ENCODE measurements at regions not wholly inside any gene's neighbourhood (a gene's known extent, or its start where the extent isn't known, plus 50 kb on each side); places are given as distances from the start of the nearest gene placed in this dataset.
A peak's percentile ranks its signal among the peaks of the same experiment; 100 is the strongest.

- peak; percentile 98 for DNase-seq (ENCODE audit: low read depth)
Measured at GRCh38 chr18:22467760-22468553, 50.2 kb upstream of the CTAGE1 start.

DNA sequence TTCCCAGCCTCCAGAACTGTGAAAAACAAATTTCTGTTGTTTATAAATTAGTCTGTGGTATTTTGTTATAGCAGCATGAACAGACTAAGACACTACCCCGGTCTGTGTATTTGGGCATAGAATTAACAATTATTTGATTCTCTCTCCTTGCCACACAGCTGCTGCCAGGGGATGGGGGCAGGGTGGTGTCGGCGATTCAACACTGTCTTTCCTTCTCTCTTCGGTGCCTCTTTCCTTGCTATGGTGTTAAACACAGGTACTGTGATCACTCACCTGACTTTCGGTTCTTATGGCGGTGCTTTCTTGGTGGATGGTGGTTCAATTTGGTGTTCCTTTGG is 50.8 kb upstream of the CTAGE1 start:
- no peak for DNase-seq (ENCODE audit: low read depth)

DNA sequence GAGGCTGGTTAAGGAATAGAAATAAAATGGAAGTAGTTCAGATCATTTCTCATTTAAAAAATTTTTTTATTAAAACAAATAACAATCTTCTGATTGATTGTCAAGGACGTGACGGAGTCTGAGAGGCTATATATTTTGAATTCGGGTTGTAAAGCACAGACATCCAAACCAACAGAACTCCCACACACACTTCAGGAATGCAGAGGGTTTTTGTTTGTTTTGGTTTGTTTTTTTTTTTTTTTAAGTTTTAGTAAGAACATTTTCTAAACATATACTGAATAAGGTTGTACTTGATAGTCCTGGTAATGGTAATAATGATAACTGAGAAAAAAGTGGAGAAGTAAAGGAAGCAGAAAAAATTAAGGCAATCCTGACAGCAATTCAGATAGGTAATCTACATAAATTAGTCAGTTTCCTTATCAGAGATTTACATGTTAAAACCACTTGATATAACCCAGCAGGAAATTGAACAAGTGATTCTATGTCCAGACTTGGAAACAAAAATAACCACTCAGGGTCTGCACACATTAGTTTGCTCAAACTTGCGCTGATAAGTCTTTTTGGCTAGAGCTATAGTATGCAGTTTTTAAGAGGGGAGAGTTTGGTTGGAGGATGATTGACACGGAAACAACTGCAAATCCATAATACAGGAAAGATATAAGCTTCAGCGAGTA is 51.5 kb upstream of the CTAGE1 start:
- no peak for DNase-seq (ENCODE audit: low read depth)

GRCh38 chr18:22469926-22470247 is 52.2 kb upstream of the CTAGE1 start:
- no peak for DNase-seq (ENCODE audit: low read depth)

DNA sequence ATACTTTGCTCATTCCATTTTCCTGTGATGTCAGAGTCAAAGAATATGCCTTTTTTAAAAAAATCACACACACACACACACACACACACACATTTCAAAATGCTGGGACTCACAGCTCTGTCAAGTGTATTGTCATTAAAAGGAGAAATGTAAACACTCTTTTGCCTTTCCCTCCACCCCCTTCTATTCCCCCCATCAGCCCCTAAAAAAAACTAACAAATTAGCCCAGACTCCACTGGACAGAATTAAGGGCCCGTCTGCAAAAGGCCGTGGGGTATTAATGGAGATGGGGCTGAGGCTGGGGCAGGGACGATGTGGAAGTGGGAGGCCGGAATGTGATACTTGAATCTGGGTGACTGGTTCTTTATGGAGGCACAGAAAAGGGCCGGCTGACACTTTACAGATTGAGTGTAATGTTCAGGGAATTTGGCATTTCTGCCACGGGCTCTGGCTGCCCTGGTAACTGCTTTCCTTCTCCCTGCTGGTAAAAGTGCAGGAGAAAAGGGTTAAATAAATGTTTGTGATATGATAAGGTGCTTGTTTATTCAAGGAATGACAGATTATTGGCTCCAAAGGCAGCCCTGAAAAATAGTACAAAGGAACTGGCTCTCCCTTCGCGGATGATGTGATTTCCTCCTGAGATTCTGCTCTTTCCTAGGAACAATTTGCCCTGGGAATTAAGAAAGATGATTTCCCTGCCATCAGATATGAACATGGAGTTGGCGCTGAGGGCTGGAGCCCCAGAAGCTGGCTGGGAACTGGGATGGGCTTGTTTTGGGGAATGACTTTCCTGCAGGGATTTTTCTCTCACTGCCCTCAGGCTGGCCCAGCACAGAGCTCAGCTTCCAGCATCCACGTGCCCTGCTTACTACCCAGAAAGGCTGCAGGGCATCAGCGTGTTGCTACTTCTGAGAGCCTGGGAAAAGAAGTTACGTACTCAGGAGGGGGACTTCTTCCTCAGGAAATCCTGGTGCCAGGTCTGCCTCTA is 52.8 kb upstream of the CTAGE1 start:
- peak; percentile 80 for DNase-seq (ENCODE audit: low read depth)

DNA sequence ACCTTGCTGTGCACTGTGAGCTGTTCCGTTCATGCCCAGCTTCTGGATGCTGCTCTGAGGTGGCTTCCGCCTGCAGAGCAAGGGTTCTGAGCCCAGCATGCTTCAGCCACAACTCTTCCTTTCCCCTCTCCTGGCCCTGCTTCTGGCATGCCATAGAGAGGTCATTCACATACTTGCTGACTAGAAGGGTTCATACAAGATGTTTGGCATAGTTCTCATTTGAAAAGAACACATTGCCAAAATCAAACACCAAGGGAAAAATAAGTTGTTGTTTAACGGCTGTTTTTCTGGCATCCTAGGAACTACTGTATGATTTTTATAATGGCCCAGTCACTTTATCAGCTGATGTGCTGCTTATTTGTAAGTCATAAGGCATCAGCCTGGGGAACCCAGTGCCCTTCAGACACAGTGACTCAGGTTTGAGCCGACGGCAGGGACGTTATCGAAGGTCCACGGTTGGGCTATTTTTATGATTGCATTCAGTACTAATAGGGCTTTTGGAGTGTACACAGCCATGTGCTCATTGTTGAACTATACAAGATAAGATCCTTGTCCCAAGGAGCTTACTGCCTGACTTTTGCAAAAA is 53.9 kb upstream of the CTAGE1 start:
- DNase-seq (ENCODE audit: low read depth), result peak; percentile 62

- peak; percentile 20 for DNase-seq (ENCODE audit: low read depth)
Measured at GRCh38 chr18:22473366-22473765, 55.7 kb upstream of the CTAGE1 start.

DNA sequence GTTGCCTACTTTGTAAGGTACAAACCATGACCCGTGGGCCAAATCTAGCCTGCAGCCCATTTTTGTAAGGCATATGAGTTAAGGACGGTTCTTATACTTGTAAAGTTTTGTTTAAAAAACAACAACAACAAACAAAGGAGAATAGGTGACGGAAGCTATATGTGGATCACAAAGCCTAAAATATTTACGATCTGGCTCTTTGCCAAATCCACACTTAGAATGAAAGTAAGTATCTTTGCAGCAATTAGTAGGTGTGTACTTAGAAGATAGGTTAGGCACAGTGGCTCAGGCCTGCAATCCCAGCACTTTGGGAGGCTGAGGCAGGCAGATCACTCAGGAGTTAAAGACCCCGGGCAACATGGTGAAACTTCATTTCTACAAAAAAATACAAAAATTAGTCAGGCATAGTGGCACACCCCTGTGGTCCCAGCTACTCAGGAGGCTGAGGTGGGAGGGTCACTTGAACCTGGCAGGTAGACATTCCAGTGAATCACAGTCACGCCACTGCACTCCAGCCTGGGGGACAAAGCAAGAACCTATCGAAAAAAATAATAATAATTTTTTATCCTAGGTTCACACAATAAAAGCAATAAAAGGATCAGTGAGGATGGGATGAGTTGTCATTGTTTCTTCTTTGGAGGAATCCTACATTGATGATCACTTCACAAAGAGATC is 57.8 kb upstream of the CTAGE1 start:
- no peak for DNase-seq (ENCODE audit: low read depth)

DNA sequence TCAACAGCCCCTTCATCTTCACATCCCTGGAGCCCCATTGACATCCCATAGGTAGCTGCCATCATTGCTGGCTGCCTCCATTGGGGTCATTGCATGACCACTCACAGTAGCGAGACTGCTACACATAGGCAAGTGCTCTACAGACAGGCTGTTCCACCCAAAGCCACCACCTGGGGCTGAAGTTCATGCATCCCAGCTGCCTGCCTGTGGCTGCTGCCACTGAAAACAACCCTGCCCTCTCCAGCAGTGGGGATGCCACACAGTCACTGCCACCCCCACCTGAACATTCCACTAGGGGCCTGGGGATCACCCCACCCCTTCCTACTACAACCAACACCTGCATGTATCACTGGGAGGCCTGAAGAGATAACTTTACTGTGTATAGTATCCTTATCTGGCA is 59.5 kb upstream of the CTAGE1 start:
- DNase-seq (ENCODE audit: low read depth), result no peak

- DNase-seq (ENCODE audit: low read depth), result no peak
Measured at GRCh38 chr18:22482948-22483347, 65.2 kb upstream of the CTAGE1 start.

DNA sequence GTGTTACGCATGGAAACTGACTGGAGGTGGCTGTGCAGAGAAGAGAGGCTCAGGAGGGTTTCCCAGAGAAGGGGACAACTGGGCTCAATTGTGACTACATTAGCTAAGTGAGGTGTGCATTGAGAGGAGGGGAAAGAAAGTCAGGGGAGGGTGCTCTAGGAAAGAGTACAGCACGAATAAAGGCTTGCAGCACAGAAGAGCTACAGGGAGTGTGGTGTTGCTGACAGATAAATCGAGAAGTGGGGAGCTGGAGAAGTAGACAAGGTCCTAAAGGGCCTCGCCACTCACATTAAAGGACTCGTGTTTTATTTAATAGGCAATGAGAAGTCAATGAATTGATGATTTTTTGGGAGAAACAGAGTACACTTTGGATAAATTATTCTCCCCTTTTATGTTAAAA is 65.7 kb upstream of the CTAGE1 start:
- no peak for DNase-seq (ENCODE audit: low read depth)

DNA sequence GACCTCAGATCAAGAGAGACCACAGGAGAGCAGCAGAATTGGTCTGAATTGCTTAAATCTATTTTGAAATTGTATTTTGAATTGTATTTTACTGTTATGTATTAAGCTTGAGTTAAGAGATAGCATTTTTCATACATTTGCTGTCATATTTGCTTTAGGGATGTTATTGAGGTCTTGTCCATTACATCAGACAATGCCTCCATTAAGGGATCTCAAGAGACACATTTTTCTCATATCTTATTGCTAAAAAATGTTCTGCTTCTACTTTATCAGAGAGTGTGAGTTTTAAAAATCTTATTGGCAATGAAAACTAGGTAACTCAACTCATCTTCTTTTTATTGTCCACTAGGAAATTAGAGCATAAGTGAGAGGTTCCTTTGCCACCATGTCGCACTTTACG is 66.8 kb upstream of the CTAGE1 start:
- no peak for DNase-seq (ENCODE audit: low read depth)

DNA sequence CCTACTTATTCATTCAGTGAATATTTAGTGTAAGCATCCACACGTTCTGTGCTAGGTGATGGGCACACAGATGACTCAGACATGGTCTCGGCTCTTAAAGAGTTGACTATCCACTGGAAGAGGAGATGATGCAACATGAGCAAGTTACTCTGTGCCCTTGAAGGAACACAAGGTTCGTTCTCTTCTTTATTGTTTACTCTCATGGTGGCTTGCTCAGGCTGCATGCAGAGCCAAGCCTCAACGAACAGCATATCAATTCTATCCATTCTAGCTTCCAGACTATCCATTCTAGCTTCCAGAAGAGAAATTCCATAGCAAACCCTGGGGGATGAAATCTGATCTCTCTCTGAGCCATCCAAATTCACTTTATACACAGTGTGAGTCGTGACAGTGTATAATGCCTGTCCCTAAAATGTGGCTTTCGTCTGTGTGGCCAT is 68.1 kb upstream of the CTAGE1 start:
- DNase-seq (ENCODE audit: low read depth), result peak; percentile 56

DNA sequence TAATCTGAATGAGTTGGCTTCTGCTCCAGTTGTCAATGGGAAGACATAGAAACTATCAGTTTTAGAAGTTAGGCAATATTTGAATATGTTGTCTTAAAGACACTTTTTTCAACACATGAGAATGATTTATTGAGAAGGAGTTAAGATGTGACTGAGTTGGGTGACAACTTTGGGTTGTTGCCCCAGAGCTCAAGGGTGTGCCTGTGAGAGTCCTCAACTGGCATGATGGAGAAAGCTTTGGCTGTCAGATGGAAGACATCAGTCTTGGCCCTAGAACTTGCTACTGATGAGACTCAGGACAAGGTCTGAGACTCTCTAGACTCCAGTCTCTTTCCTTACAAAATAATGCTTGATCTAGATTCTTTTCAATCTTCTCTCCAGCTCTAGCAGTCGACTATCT is 69.0 kb upstream of the CTAGE1 start:
- DNase-seq (ENCODE audit: low read depth), result no peak

- no peak for DNase-seq (ENCODE audit: low read depth)
Measured at GRCh38 chr18:22488554-22488953, 70.8 kb upstream of the CTAGE1 start.

- DNase-seq (ENCODE audit: low read depth), result no peak
Measured at GRCh38 chr18:22489704-22490103, 72.0 kb upstream of the CTAGE1 start.

DNA sequence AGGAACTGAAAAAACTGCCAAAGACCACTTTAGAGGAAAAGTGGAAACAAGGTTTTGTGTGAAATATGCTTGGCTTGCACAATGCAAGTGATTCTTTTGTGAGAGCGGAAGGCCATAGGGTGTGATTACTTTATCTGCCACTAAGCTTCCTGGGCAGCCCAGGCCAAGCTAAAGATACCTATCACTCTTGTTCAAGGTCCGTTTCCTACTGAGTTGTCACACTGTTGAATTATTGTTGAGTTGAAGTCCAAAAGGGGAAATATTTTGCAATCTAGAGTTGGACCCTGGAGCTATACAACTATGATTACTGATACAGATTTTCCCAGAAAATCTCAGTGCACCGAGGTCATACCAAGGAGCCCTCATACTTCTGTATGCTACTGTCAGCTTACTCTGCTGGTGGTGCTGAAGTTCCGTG is 72.7 kb upstream of the CTAGE1 start:
- DNase-seq (ENCODE audit: low read depth), result no peak

DNA sequence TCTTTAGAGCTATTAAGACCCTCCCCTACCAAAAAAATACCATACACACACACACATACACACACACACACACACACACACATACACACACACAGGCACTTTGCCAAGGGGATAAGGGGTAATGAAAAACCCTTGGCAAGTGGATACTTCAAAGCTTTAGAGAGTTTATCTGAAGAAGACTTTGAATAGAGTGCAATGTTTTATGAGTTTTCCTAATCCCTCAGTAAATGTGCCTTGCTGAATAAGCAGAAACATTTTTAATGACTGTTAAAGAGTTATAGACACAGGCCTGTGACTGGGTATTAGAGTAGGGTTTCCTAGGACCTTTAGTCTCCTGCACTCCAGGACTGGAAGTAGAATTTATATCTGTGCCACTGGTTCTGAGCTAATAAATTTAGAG is 75.5 kb upstream of the CTAGE1 start:
- DNase-seq (ENCODE audit: low read depth), result peak; percentile 55

DNA sequence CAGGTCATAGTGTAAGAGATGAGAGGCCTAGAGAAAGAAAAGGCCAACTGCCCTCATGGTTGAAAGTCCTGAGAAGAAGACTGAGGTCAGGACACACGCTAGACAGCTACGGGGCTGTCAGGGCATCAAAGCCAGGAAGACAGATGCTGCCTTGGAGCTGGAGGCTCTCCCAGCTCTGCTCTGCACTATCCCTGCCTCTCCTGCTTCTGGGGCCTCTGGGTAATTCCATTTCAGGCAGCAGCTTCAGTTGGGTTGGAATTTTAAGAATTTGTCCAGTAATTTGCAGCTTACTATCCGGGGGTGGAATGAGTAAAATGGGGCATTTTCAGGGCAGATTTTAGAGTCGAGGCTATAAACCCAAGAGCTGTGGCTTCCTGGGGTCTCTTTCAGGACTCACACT is 76.2 kb upstream of the CTAGE1 start:
- DNase-seq (ENCODE audit: low read depth), result peak; percentile 53

DNA sequence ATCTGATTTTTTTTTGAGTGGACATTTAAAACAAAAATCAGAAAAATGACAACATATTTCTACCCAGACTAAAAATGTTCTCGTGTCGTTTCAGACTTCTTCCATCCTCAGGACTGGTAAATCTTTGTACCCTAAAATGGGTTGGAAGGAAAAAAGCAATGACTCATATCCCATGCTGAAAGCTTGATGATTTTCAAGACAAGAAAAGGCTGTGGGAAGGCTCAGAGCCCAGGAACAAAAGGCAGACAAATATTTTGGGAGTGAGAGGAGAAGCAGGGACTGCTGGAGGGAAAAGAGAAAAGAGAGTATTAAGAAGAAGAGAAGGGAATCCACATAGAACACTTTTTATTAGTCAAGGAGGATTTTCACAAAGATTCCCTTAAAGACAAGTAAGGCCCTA is 77.1 kb upstream of the CTAGE1 start:
- peak; percentile 72 for DNase-seq (ENCODE audit: low read depth)

DNA sequence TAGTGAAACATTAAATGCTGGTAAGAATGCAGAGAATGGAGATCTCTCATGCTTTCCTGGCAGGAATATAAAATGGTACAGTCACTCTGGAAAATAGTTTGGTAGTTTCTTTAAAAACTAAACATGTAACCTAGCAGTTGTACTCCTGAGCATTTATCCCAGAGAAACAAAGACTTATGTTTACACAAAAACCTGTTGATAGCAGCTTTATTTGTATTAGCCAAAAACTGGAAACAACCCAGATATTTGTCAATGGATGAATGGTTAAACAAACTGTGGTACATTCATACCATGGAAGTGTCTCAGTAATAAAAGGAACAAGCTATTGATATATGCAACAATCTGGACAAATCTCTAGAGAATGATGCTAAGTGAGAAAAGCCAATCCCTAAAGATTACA is 81.7 kb upstream of the CTAGE1 start:
- DNase-seq (ENCODE audit: low read depth), result peak; percentile 42

DNA sequence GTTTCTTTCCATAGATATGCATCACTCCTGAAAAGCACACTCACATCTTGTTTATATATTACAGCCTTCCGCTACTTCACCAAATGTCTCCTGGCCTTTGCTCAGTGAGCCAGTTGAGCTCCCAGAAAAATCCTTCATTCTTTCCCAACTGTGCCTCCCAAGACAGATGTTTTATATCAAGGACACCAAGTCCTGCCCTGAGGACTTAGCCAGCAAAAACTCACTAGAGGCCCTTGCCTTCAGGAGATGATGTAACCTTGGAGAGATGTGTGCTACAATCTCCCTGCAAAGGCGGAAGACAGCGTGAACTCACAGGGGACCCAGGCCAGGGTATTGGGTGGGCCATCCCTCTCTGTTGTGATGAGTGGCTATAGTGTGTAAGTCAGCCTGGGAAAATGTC is 86.1 kb upstream of the CTAGE1 start:
- peak; percentile 71 for DNase-seq (ENCODE audit: low read depth)

All from M059J (cell line).